ENCODE measurements at regions not wholly inside any gene's neighbourhood (a gene's known extent, or its start where the extent isn't known, plus 50 kb on each side); places are given as distances from the start of the nearest gene placed in this dataset.
"Not testable (repeated sequence)": the region's sequence is repeated elsewhere in the genome, so short reads cannot be mapped to it uniquely, and the experiment has no call there.

DNA sequence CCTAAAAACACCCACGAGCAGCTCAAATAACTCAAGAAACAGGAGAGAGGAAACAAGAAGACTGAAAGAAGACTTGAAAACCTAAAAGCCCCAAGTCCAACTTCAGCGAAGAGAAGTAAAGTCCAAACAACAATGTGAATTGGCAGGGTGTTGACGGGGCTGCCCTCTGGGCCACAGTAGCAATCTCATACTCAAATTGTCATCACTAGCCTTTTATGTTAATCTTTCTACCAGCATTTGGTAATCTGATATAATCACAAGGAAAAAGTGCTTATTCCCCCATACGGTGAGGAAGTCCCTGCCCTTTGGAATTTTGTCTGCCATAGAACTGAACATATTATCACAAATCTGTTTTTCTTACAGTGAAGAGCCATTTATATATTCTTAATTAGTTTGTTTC is 51.5 kb upstream of the IFNE start:
- no peak for DNase-seq

DNA sequence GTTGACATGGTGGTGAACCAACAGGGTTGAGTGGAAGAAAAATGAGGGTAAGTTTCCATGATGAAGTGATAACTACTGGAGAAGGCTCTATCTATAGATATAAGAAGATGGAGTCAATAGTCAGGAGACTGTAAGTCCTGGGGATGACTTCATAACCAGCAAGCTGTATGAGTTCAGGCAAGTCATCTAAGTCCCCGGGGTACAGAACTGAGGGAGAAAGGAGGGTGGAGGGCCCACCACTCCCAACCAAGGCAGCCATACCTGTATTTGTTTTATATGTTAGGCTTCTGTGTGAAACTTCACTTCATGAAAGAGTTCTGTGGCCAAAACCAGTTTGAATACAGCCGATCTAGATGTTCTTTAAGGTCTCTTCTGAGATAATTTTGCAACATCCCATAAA is 53.3 kb upstream of the IFNE start:
- no peak for DNase-seq

DNA sequence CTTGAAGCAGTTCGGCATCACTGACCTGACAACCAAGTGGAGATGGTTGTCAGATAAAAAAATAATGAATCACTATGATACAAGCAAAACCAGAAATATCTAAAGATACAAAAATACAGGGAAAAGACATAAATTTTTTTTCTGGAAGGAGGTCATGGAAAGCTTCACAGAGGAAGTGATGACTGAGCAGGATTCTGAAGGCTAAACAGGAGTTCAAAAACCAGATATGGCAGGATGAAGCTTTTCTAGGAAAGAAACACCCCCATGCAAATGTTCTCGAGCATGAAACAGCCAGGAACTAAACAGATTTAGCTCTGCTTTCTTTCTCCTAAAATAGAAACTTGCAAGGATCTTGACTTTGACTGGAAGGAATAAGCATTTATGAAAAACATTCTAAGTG is 60.7 kb upstream of the IFNE start:
- DNase-seq, result no peak

DNA sequence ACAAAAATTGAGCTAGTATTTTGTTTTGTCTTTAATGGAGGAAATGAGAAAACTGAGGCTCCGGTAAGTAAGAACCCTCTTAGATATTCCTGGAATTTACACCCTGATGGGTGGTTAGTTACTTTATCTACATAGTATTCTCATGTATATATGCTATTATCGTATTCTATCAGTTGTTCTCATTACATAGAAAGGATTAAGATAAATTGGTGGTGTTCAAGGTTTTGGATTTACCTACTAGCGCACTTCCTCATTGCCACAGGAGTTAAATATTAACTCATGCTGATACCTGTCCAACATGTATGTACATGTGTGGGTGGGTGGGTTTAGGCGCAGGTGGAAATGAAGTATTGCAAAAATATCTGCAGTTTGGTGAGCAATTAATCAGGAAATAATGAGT is 61.1 kb upstream of the IFNE start:
- DNase-seq, result no peak

DNA sequence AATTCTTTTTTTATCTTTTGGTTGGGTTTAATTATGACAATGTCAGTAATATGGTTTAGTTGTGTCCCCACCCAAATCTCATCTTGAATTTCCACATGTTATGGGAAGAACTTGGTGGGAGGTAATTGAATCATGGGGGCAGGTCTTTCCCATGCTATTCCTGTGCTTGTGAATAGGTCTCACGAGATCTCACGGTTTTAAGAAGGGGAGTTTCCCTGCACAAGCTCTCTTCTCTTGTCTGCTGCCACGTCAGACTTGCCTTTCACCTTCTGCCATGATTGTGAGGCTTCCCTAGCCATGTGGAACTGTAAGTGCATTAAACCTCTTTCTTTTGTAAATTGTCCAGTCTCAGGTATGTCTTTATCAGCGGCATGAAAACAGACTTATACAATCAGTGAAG is 61.7 kb upstream of the IFNE start:
- not testable (repeated sequence) for DNase-seq

DNA sequence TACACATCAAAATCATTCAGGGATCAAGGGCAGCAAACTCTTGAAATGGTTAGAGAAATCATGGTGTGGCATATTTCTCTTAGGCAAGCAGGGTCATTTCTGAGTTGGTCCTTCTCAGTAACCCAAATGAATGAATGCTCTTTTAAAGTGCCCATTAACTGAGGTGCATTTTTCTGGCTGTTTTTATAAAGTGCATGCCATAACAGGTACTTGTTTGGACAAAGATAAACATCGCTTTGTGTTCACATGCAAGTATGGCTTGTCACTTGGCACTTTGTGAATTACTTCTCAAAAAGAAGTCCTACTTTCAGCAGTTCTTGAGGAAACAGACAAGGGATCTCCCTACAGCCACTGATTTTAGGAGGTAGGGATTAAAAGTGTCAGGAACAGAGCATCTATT is 64.8 kb upstream of the IFNE start:
- no peak for DNase-seq

DNA sequence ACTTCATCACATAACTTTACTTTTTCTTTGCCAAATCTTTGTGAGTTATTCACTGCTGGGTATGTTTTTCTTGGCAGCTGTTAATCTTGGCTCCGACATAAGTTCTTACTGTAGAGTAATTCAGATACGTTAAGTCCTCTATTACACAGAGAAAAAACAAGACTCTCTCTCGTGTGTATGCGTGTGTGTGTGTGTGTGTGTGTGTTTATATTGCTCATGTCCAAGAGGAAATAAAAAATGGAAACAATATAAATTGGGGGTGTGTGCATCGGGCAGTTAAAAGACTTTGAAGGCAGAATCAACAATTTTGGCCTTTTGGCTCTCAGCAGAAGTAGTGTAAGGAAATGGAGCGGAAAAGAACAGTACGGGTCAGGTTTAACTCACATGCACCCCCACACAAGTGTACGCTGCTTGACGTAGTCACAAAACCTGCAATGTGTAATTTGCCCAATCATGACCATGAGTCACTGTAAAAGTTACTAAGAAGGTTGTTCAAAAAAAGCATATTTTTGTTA is 67.2 kb upstream of the IFNE start:
- no peak for DNase-seq

DNA sequence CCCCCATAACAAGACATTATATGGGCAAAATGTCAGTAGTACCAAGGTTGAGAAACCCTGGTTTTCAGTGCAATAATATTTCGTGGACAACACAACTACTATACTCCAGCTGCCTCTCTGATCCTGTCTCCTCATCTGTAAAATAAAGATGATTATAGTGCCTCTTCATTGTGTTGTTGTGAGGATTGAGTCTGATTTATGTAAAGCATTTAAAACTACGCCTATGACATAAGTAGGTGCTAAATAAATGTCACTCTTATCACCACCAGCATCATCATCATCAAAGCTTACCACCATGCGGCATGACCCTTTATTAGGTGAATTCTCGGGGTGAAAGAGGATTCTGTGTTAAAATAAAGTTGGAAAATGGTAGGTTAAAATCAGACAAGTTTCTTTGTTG is 67.8 kb upstream of the IFNE start:
- DNase-seq, result no peak

DNA sequence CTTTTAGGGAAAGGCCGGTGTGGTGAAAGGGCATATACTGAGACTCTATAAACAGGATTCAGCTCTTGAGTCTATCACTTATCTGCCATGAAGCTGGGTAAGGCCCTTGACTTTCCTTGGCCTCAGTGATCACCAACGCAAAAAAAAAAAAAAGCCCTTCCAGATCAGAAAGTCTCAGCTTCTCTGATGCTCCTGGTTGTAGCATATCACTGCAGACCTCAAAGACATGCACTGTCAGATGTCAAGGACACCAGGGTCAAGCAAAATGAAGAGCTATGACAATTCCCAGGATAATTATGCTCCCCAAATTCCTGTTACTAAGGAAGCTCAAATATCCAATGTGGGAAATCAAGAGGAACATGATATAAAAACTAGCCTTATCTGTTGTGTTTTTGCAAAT is 68.3 kb upstream of the IFNE start:
- DNase-seq, result no peak

DNA sequence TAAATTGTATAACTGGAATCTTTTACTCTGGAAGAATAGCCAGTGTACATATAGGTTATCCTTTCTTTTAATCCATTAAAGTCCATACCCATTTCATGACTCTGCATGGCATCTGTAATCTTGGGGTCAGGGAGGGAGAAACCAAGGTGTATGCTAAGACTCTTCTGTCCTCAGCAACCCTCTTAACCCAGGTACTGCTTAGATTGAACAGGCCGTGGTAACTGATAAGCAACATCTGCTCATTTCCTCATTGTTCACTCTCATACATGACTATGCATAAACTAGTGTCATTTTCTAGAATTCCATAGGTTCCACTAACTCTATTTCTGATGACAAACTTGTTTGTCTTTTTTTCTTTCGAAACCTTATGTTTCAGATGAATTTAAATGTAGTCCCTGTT is 69.3 kb upstream of the IFNE start:
- DNase-seq, result no peak

DNA sequence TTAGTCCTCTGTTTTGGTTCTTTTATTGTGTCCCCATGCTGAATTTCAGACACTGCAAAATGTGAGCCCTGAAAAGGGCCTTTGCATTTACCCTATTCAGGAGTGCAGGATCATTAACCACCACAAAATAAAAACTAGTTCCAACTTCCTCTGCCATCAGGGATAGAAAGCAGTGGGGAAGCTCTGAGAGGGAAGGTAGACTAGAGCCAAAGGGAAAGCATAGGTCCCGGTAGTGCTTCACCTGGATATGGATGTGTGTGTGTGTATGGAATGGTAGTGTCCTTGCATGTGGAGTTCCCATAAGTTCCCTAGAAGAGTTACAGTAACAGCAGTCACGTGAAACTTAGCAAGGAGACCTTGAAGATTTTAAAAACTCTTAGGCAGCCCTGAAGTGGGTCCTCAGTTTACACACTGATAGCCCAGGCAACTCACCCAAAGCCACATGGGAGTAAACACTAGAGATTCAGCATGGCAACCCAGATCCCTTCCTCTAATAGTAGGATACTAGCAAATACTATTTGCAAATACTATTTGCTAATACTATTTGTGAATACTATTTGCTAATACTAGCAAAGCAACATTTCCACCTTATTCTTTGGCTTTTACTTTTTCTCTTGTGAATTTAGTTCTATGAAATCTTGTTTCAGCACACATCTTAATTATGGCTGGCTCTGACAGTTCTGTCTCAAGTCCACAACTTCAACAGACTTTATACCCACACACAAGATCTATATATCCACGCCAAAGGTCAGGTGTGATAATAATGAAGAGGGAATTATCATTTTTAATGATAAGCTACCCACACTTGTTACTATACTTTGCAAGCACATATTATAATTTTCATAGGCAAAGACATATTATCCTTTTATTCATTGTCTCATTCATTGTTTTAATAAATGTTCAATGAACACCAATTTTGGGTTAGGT is 70.4 kb upstream of the IFNE start:
- no peak for DNase-seq

DNA sequence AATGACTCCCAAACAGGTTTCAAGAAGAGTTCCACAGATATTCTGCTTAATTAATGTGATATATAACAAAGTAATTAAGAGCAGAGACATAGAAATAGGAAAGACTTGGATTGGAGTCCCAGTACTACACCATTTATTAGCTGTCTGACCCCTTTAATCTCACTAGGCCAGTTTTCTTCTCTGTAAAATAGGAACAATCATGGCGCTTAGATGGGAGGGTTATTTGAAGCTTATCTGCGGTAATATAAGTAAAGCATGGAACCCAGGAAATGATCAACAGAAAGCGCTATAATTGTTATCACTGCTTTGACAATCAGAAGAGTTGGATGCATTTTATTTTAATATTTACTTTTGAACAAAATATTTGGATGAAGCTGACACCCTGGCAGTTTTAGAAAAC is 71.3 kb upstream of the IFNE start:
- DNase-seq, result no peak

DNA sequence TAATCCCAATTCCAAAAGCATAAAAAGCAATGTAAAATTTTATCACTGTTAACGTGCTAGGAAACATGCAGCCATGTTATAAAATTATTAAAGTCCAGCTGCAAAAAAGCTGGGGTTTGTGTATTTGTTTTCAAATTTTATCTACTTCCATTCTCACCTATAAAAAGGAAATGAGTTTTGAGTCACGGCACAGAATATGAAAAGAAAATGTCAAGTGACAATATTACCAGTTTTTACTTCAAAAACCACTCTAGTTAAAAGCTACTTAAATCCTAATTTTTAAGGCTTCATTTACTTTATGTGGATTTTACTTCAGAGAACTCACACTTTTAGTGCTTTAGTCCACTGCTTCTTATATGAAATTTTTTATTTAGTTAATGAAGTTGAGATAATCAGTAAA is 72.7 kb upstream of the IFNE start:
- no peak for DNase-seq

DNA sequence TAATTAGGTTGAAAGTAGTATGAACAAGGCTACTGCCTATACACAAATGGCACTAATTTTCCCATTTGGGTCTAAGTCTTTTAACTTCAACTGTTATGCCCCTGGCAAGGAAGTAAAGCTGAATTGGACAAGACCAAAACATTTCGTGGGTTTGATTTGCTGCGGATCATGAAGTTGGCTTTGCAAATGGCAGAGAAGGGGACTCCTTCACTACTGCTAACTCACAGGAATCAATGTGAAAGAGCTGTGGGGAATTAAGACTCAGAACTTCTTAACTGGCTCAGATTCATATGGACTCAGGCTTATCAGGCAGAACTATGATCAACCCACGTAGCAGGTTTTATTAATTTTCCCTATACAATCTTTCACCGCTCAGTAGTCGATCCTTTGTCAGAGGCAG is 73.8 kb upstream of the IFNE start:
- DNase-seq, result no peak

DNA sequence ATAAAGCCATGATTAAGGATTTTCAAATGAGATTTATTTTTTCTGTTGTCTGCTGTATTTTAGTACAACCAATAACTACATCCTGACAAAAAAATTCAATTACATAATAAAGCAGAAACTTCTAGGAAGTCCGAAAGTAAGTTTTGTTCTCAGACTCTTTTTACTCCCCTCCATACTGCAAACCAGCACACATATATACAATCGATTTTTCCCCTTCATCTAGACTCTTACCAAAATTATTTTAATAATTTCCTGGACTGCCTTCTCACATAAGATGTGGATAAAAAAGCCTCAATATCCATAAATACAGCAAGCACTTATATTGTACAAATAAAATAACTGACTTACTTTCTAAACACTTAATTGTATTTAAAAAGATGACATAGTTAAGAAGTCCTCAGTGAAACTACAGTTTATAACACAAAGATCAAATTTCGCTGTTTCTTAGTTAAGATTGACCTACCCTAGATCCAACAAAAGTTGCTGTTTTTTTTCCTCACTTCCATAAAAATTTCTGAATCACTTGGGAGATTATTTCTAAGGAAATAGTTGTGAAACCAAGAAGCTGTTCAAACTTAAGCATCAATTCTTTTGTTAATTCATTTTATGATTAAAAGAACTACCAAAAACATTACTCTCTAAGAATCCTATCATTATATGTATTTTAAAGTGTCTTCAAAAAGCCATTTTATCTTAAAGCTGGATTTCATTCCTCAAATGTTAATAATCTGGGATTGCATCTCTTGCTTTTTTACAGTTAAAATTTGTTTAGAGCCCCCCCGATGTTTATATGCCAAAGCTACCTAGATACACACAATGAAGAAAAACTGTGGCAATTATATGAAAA is 74.7 kb upstream of the IFNE start:
- no peak for DNase-seq

DNA sequence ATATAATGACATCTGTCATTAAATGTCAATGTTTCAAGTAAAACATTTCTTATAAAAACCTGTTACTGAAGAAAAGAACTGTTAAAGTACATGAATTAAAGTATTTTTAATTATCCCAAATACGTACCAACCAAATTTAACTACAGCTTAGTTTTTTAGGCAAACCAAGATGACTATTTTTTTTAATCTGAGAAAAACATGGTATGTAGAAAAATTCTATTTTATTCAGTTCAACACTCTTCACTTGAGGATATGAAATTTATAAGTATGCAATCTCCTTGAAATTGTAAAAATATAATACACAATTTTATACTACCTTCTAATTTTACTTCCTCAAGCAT is 75.3 kb upstream of the IFNE start:
- DNase-seq, result no peak

DNA sequence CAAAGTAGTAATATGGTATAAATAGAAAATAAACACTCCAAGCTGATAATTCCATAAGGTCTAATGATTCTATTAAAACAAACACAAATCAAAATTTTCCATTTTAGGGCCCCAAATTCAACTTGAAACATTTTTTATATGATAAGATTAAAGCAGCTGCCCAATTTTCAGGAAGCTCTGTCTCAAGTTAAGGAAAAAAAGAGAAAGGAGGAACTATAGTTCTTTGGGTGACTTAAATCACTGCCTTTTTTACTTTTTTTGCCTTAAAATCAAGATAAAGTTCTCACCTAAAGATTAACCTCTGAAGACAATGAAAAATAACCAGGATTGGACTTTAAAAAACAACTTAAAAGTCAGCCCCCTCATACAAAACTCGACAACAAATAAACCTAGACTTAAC is 76.0 kb upstream of the IFNE start:
- peak in 1 of 3 donors; percentile 14 for DNase-seq

DNA sequence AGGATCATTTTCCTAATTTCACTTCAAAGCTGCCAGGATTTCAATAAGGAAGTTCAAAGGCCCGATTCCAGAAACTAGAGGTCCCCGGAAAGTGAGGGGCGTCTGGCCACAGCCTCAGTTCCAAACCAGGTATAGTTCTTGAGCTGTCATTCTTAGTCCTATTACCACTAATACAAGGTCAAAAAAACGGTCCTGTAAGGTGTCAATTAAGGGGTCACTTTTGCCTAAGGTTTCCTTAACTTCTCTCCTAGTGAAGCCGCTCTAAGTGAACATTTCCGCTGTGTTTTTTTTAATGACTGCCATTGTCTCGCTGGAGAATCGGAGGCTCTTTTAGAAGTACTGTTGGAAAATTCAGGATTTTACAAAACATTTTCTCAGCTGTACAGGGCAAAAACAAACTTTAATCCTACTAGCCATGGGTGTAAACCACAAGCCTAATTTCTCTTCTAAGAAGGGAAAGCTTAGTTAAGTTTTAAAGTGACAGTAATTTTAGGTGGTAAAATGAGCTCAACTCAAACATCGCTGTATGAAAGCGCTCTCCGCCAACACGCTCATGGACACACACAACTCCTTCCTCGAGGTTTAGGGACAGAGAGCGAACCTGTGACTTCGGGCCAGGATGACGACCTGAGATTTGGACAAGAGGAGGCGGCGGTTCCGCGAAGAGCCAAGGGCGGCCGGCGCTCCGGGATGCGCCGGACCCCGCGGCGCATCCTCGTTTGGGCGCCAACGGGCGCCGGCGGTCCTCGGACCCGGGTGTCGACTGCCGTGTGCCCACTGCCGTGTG is 76.7 kb upstream of the IFNE start:
- peak in 1 of 3 donors; percentile 9 for DNase-seq

DNA sequence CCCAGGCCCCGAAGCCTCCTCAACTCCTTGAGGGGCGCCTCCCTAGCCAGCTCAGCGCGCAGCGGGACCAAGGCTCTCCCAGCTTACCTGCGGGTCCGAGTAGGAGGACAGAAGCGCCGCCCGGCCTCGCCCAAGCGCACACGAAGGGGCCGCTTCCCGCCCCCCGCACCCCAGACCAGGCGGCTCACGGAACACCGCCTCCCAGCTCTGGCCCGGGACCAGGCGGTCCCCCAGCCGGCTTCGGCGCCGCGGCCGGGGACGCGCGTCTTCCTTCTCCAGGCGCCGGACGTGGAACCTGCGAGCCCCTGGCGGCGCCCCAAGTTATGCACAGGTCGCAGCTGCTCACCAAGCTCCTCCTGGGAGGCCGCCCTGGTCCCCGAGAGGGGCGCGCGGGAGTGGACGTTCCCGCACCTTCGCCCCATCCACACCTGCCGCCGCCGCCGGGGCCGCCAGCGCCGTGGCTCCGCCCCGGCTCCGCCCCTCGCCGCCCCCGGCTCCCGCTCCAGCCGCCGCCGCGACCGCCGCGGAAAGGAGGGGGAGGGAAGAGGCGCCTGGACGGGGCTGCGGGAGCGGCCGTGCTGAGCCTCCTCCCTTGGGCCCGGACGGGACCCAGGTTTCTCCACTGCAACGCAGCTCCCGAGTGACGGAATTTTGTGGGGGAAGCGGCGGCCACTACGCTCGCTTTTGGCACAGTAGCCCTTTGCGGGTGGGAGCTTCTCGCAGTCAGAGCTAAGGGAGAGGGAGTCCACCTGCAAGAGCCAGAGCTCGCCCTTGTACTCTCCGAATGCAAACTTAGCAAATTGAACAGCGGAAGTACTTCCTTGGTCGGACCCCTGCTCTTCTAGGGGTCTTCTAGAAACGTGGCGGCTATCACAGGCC is 77.5 kb upstream of the IFNE start:
- peak; percentile 32 to 64 (median 40) for DNase-seq

DNA sequence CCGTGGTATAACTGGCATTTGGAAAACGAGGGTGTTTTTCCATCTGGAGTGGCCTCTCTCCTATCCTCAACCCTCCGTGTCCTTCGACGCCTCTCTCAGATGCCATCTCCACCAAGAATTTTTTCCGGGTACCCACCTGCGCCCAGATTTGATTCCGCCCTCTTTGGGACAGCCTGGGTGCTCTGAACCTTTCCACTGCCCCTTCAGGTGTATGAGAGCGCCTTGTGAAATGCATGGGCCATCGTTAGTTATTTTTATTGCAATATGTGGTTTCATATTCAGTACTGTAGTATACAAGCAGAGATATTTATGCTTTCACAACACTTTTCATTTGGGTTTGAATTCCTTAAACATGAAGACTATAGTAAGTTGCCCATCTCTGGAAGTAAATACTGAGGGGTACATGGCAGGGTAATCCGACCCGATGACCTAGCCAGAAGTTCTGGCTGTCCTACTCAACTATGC is 78.2 kb upstream of the IFNE start:
- DNase-seq, result no peak

DNA sequence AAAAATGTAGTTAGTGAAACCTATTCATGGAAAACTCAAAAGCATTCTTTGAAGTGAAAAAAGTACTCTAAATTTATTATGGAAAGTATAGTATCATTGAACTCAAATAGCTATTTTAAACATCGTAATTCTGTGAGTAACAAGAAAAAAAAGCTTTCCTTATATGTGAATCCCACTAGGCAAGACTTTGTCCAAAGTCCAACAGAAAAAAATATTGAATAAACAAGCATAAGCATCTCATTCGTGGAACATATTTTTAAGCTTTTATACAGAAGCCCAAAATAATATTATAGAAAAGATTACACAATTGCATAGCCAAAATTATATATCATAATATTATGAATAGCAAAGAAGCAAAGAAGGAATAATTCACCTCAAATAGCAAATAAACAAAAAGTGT is 79.4 kb upstream of the IFNE start:
- no peak for DNase-seq

DNA sequence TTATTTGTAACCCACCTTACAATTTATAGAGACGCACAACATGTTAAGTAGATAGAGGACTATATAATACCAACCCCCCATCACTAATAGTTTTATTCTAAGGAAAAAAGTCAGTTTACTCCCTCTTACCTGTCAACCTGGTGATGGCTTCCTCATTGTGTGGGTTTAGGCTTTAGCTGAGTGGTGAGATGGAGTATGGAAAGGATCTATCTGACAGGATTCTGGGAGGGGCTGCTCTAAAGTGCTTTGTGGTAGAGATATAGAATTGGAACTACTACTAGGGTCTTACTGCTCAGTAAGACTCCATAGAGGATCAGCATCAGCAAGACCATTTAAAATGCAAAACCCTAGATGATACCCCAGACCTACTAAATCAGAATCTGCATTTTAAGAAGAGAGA is 82.1 kb upstream of the IFNE start:
- DNase-seq, result no peak
